ENCODE measurements at regions not wholly inside any gene's neighbourhood (a gene's known extent, or its start where the extent isn't known, plus 50 kb on each side); places are given as distances from the start of the nearest gene placed in this dataset.
A peak's percentile ranks its signal among the peaks of the same experiment; 100 is the strongest.
"Not testable (repeated sequence)": the region's sequence is repeated elsewhere in the genome, so short reads cannot be mapped to it uniquely, and the experiment has no call there.

- DNase-seq, result no peak
Observed at GRCh38 chr15:69706353-69707097, 253.9 kb downstream of the RPLP1 start.

GRCh38 chr15:69707241-69707640, 254.6 kb downstream of the RPLP1 start:
- DNase-seq, result not testable (repeated sequence)

- DNase-seq, result not testable (repeated sequence)
Observed at GRCh38 chr15:69708436-69709122, 256.0 kb downstream of the RPLP1 start.

DNA sequence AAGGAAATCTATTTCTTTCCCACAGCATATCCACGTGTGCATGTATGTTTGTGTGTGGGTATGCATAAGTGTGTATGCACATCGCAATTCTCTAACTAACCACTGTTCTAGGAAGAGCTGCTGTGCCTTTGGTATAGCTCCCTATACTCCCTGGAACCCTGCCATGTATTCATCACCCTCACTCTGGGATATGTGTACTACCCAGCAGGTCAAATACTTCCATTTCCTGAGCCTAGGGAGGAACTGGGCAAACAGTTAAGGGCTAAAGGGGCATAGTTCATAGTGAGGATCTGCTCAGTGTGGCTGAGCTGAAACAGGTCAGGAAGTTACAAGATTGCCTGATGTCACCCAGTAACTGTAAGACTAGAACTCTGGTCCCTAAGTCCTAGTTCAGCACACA, 260.4 kb downstream of the RPLP1 start:
- DNase-seq, result no peak

DNA sequence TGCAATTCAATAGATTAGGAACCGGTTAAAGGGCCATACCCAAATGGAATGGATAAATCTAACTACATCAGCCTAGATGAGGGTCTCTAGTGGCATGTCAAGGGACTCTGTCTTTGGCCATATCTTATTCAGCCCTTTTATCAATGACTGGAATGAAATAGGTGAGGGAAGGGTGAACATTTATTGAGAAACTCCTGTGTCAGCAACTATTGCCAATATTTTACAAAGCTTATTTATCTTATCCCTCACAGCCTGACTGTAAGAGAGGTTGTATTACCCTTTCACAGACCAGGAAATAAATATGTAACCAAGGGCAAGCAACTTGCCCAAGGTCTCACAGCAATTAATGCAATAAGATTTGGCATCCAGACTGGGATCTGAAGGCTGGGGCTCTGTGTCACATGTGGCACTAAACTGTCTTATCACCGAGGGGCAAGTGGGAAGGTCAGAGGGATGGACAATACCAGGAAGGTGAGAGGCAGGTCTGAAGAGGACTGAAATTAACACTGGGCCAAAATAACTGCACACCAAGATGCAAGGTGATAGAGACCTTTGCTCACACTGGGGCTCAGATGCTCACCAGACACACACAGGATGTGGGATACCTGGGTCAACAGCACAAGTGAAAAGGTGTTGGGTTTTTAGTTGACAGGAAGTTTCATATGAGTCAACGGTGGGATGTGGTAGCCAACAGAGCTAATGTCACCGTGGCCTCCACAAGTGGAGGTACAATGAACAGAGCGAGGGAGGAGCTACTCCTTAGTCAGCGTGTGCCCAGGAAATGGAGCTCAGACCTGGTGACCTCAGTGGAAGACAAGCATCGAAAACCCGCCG, 261.3 kb downstream of the RPLP1 start:
- no peak for DNase-seq

DNA sequence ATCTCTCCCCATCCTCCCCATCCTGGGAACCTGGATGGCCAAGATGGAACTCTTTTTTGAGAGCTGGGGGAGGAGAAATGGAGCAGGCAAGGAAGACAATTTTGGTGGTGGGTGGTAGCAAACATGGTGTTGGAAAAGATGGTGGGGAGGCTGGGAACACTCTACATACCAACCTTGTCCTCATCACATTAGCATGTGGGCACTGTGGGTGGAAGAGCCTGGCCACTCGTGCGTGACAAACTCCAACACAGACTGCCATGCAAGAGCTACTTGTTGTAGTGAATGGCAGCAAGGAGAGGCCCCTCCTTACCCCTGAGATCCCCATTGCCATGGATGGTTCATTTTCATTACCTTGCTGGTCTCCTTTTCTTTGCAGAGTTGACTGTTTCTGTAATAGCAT, 262.6 kb downstream of the RPLP1 start:
- DNase-seq, result no peak

DNA sequence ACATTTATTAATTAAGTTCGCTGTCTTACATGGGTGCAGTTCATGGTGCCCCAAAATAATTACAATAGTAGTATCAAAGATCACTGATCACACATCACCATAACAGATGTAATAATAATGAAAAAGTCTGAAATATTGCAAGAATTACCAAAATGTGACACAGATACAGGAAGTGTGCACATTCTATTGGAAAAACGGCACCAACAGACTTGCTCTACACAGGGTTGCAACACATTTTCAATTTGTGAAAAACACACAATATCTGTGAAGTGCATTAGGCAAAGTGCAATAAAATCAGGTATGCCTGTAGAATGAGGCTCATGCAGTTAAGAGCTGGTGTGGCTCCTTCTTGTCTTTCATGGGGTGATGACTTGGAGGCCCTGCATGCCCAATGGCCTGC, 265.8 kb downstream of the RPLP1 start:
- no peak for DNase-seq

GRCh38 chr15:69718916-69719315, 266.3 kb downstream of the RPLP1 start:
- DNase-seq, result peak in 12 of 56 donors; percentile 9 to 50 (median 28)

DNA sequence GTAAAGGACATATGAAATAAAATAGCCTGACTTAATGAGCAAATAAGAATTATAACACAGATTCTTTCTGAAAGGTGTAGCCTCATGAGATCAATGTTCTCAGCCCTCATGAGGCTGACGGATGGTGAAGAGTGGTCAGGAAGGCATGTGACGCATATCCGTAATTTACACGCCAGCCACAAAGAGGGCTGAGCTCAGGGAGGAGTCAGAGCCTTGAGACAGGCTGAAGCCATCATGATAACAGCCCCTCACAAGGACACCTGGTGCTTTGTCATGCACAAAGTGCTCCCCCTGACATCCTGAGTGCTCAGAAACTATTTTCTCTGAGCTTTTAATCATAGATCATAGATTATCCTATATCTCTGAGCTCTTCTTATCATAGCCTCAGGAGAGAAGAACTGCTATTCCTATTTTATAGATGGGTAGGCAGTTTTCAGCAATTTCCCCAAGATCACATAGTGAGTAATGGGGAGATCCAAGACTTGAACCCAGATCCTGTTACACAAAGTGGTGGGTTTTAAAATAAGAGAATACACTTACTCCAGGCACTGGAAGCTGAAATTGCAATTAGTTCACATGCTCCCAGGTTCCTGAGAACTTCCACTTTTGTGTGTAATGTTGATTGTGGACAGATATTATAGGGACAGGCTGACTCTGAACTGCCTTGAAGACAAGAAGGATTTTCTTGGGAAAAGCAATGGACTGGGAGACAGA, 267.1 kb downstream of the RPLP1 start:
- peak in 3 of 56 donors; percentile 6 to 17 (median 13) for DNase-seq

- no peak for DNase-seq
Observed at GRCh38 chr15:69720536-69720935, 267.9 kb downstream of the RPLP1 start.

GRCh38 chr15:69722924-69723323, 270.3 kb downstream of the RPLP1 start:
- no peak for DNase-seq

DNA sequence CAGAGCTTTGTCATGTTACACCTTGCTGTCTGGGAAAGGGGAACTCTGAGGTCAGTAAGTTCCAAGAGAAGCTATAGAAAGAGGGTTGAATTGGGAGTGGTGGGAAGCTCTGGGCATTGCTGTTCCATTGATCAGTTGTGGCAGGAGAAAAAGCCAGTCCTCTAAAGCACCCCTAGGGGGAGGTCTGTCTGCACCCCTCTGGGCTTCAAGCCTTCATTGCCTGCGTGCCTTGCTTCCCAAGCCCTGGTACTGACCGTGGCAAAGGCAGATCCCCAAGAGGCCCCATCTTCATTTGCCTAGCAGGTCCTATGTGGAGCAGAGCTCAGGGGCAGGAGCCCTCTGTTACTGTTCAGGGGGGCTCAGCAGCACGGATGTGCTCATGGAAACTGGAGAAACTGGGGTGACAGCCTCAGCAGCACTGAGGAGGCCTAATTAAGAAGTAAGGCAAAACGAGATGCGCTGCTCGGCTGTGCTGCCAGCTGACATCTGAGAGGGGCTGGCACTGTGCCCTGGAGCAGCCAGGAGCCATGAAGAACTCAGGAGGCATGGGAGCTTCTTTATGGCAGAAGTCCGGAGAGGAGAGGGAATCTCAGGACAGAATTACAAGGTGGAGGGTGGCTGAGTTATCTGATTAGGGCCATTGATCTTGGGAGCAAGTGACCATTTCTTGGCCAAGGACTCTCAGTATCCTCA, 270.9 kb downstream of the RPLP1 start:
- no peak for DNase-seq

DNA sequence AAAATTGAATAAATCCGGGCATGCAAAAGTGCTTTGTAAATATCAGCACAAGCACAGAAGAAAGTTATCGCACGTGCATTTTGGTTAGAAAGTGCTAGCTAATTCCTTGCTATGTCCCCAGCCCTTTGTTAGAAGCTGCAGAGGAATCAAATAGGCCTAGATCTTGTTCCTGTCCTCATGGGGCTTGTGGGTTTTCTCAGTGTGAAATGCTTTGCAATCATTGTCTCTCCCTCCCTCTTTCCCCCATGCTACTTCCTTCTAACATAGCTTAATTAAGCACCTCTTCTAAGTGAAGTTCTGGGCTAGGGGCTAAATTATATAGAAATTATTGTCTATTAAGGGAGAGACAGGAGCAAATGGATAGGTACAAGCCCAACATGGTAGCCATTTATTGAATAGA, 271.7 kb downstream of the RPLP1 start:
- no peak for DNase-seq

- no peak for DNase-seq
Observed at GRCh38 chr15:69725275-69725674, 272.7 kb downstream of the RPLP1 start.

GRCh38 chr15:69725957-69726356, 273.3 kb downstream of the RPLP1 start:
- DNase-seq, result peak in 1 of 56 donors; percentile 18

GRCh38 chr15:69727121-69727924, 274.7 kb downstream of the RPLP1 start:
- DNase-seq, result peak in 1 of 56 donors; percentile 3

DNA sequence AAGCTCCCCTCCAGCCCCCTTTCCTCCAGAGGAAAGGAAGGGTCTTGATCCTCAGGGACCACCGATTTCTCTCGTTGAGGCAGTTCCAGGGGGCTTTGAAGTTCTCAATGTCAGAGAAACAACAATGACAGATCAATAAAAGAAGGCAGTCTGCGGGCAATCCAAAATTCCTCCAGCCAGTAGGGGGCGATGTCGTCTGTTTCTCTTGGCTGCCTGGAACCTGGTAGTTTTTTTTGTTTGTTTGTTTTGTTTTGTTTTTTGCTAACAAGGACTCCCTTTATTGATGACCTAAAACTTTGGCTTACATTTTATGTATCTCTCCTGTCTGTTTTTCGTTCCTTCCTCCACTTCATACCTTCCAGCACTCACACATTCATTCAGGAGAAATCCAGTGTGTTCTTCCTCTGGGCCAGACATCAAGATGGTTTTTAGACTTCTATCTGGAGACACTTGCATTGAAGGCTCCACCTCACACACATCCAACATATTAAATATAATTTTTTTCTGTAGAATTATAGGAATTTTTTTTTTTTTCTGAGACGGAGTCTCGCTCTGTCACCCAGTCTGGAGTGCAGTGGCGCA, 276.6 kb downstream of the RPLP1 start:
- DNase-seq, result peak in 1 of 56 donors; percentile 5

DNA sequence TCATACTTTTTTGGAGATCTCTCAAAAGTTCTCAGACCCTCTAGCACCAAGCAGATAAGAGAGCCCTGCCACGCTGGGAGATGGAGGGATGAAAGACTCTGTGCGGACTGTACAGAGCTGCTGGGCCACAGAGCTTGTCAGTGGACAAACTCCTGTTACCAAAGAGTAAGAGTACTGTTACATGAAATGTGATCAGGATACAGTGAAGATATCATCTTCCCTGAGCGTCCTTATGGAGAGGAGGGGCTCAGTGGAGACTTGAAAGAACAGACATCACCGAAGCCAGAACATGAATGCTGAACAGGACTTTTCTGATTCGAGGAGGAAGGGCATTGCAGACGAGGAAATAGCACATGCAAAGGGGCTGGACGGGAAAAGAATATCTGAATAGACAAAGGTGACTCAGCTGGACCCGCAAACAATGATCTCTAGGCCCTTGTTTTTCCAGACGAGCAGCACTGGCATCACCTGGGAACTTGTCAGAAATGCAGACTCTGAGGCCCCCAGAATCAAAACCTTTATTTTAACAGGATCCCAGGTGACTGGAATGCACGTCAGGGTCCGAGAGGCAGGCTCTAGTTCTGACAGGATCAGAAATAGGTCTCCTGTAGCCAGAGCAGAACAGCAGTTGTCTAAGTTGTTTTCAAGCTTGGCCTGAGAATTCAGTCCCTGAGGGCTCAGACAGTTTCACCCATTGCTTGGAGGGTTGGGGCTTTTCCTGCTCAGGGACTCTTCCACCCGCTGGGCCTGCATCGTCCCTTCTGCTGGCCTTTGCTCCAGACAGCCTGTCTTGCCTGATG, 277.9 kb downstream of the RPLP1 start:
- DNase-seq, result no peak

DNA sequence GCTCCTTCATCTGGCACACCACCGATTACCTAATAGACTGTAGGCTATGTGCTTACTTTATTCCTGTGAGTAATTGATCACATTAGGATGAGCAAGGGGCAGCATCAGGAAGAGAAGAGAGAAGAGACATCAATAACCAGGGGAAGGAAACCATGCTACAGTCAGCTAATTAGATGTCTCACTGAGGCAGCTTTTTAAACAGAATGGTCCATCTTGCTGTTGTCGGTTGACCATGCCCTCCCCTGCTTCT, 278.4 kb downstream of the RPLP1 start:
- no peak for DNase-seq
